ENCODE measurements at regions not wholly inside any gene's neighbourhood (a gene's known extent, or its start where the extent isn't known, plus 50 kb on each side); places are given as distances from the start of the nearest gene placed in this dataset.

GRCh38 chr21:36550761-36551160 is 70.8 kb upstream of the CLDN14 start:
- H3K27me3 ChIP-seq: no peaks in the 10 kb centered on the region
- no peaks in the 10 kb centered on the region for H3K4me1 ChIP-seq (ENCODE audit: control insufficient read depth in 1 of 2, insufficient read depth in 1 of 2, low read depth in 1 of 2, low read length in 1 of 2)
- no peak overlapping the region for H3K4me3 ChIP-seq (ENCODE audit: low read depth in 1 of 2, low read length in 1 of 2)
- no peaks in the 10 kb centered on the region for H3K9me3 ChIP-seq
- no peak overlapping the region for H3K27ac ChIP-seq
- no peaks in the 10 kb centered on the region for H3K36me3 ChIP-seq
- TF ChIP-seq CTCF (IDR thresholded peaks at IDR 0.05): no peak

GRCh38 chr21:36551321-36551720 is 71.4 kb upstream of the CLDN14 start:
- TF ChIP-seq CTCF (IDR thresholded peaks at IDR 0.05): no peak
- no peaks in the 10 kb centered on the region for H3K4me1 ChIP-seq (ENCODE audit: control insufficient read depth in 1 of 2, insufficient read depth in 1 of 2, low read depth in 1 of 2, low read length in 1 of 2)
- H3K36me3 ChIP-seq: no peaks in the 10 kb centered on the region
- H3K4me3 ChIP-seq (ENCODE audit: low read depth in 1 of 2, low read length in 1 of 2): no peak overlapping the region
- no peaks in the 10 kb centered on the region for H3K9me3 ChIP-seq
- no peak overlapping the region for H3K27ac ChIP-seq
- no peaks in the 10 kb centered on the region for H3K27me3 ChIP-seq

- no peak overlapping the region for H3K4me3 ChIP-seq (ENCODE audit: low read depth in 1 of 2, low read length in 1 of 2)
- no peak for TF ChIP-seq CTCF (IDR thresholded peaks at IDR 0.05)
- H3K4me1 ChIP-seq (ENCODE audit: control insufficient read depth in 1 of 2, insufficient read depth in 1 of 2, low read depth in 1 of 2, low read length in 1 of 2): no peaks in the 10 kb centered on the region
- no peaks in the 10 kb centered on the region for H3K27me3 ChIP-seq
- no peaks in the 10 kb centered on the region for H3K9me3 ChIP-seq
- H3K36me3 ChIP-seq: no peaks in the 10 kb centered on the region
- H3K27ac ChIP-seq: no peak overlapping the region
These were observed 72.0 kb upstream of the CLDN14 start for GRCh38 chr21:36551731-36552433.

- Histone ChIP-seq H3K36me3 (no peaks in the 10 kb centered on the region), H3K4me1 (ENCODE audit: control insufficient read depth in 1 of 2, insufficient read depth in 1 of 2, low read depth in 1 of 2, low read length in 1 of 2) (no peaks in the 10 kb centered on the region), H3K9me3 (no peaks in the 10 kb centered on the region), H3K4me3 (ENCODE audit: low read depth in 1 of 2, low read length in 1 of 2) (no peak overlapping the region), H3K27ac (no peak overlapping the region), H3K27me3 (no peaks in the 10 kb centered on the region)
- no peak for TF ChIP-seq CTCF (IDR thresholded peaks at IDR 0.05)
These were observed 72.5 kb upstream of the CLDN14 start for GRCh38 chr21:36552434-36552785.

- H3K36me3 ChIP-seq: no peaks in the 10 kb centered on the region
- H3K27ac ChIP-seq: no peak overlapping the region
- H3K27me3 ChIP-seq: no peaks in the 10 kb centered on the region
- no peak overlapping the region for H3K4me3 ChIP-seq (ENCODE audit: low read depth in 1 of 2, low read length in 1 of 2)
- TF ChIP-seq CTCF (IDR thresholded peaks at IDR 0.05): no peak
- H3K4me1 ChIP-seq (ENCODE audit: control insufficient read depth in 1 of 2, insufficient read depth in 1 of 2, low read depth in 1 of 2, low read length in 1 of 2): no peaks in the 10 kb centered on the region
- H3K9me3 ChIP-seq: no peaks in the 10 kb centered on the region
These were observed 73.5 kb upstream of the CLDN14 start for GRCh38 chr21:36553406-36553805.
